ENCODE measurements at regions not wholly inside any gene's neighbourhood (a gene's known extent, or its start where the extent isn't known, plus 50 kb on each side); places are given as distances from the start of the nearest gene placed in this dataset.

GRCh38 chr3:34067536-34068051 lies 269.2 kb downstream of the PDCD6IP start:
- no peak for DNase-seq (ENCODE audit: low read depth)
- H3K4me3 ChIP-seq (ENCODE audit: low read depth, low read length), result no peak overlapping the region
- TF ChIP-seq CTCF (IDR thresholded peaks at IDR 0.05; ENCODE audit: low read depth, low read length, missing control alignments), result no peak

GRCh38 chr3:34068505-34068904 lies 270.1 kb downstream of the PDCD6IP start:
- TF ChIP-seq CTCF (IDR thresholded peaks at IDR 0.05; ENCODE audit: low read depth, low read length, missing control alignments), result no peak
- H3K4me3 ChIP-seq (ENCODE audit: low read depth, low read length), result no peak overlapping the region
- no peak for DNase-seq (ENCODE audit: low read depth)

- no peak for DNase-seq (ENCODE audit: low read depth)
- TF ChIP-seq CTCF (IDR thresholded peaks at IDR 0.05; ENCODE audit: low read depth, low read length, missing control alignments), result no peak
- no peak overlapping the region for H3K4me3 ChIP-seq (ENCODE audit: low read depth, low read length)
Observed at GRCh38 chr3:34070831-34071585, 272.6 kb downstream of the PDCD6IP start.

- DNase-seq (ENCODE audit: low read depth), result no peak
- no peak overlapping the region for H3K4me3 ChIP-seq (ENCODE audit: low read depth, low read length)
- no peak for TF ChIP-seq CTCF (IDR thresholded peaks at IDR 0.05; ENCODE audit: low read depth, low read length, missing control alignments)
Observed at GRCh38 chr3:34072297-34072696, 273.9 kb downstream of the PDCD6IP start.

GRCh38 chr3:34073111-34073510 lies 274.7 kb downstream of the PDCD6IP start:
- H3K4me3 ChIP-seq (ENCODE audit: low read depth, low read length), result no peak overlapping the region
- DNase-seq (ENCODE audit: low read depth), result no peak
- no peak for TF ChIP-seq CTCF (IDR thresholded peaks at IDR 0.05; ENCODE audit: low read depth, low read length, missing control alignments)

GRCh38 chr3:34073961-34074360 lies 275.5 kb downstream of the PDCD6IP start:
- DNase-seq (ENCODE audit: low read depth), result no peak
- no peak overlapping the region for H3K4me3 ChIP-seq (ENCODE audit: low read depth, low read length)
- no peak for TF ChIP-seq CTCF (IDR thresholded peaks at IDR 0.05; ENCODE audit: low read depth, low read length, missing control alignments)

GRCh38 chr3:34075975-34076374 lies 277.5 kb downstream of the PDCD6IP start:
- no peak for TF ChIP-seq CTCF (IDR thresholded peaks at IDR 0.05; ENCODE audit: low read depth, low read length, missing control alignments)
- DNase-seq (ENCODE audit: low read depth), result no peak
- H3K4me3 ChIP-seq (ENCODE audit: low read depth, low read length), result no peak overlapping the region

Measured in GM12864 (cell line).